HEK293 (cell line): ENCODE measurements at regions not wholly inside any gene's neighbourhood (a gene's known extent, or its start where the extent isn't known, plus 50 kb on each side); places are given as distances from the start of the nearest gene placed in this dataset.

Experiments used
- CTCF ChIA-PET: fragments of 350-600 bp; formaldehyde crosslinking; extraction: SDS; loops from one replicate; lab custom pipeline; 2021; ENCODE audit warnings: antibody characterized with exemption; lab: Yijun Ruan, JAX
- POLR2A ChIA-PET: fragments of 300-600 bp; formaldehyde crosslinking; extraction: SDS; loops from one replicate; lab custom pipeline; 2020; ENCODE audit warnings: antibody characterized with exemption, inconsistent platforms; lab: Yijun Ruan, JAX
- H3K27ac ChIP-seq: fragments of 200-500 bp; sonication (Bioruptor generic); 2 replicates; pipeline ENCODE4 v1.5.1; 2014; ENCODE audit warnings: low read depth, low read length, control low read depth, inconsistent platforms; ENCODE audit errors: extremely low read depth
- H3K36me3 ChIP-seq, 2 experiments: fragments of 200-500 bp in 1 of 2; sonication (Bioruptor generic) in 1 of 2; 1 replicate in 1 of 2; 2 replicates in 1 of 2; pipeline ENCODE4 v1.5.1; 2014 to 2017; ENCODE audit warnings: inconsistent platforms in 2 of 2, low read length in 2 of 2; ENCODE audit not compliant: control insufficient read depth in 2 of 2, insufficient read depth in 1 of 2
- H3K4me1 ChIP-seq: fragments of 200-500 bp; sonication (Bioruptor generic); 2 replicates; pipeline ENCODE4 v1.5.1; 2014; ENCODE audit warnings: mild to moderate bottlenecking, low read length, inconsistent platforms; ENCODE audit not compliant: control insufficient read depth, insufficient read depth
- H3K4me3 ChIP-seq: 2 replicates; pipeline ENCODE4 v1.5.1; 2011; ENCODE audit warnings: low read depth, mild to moderate bottlenecking, control low read depth, low read length, moderate library complexity
- H3K9me3 ChIP-seq: fragments of 200-500 bp; sonication (Bioruptor generic); 2 replicates; pipeline ENCODE4 v1.5.1; 2014; ENCODE audit warnings: low read depth, low read length, inconsistent platforms; ENCODE audit not compliant: control insufficient read depth, insufficient read depth
- MZF1 ChIP-seq: fragments of 450-650 bp; formaldehyde crosslinking; IDR thresholded peaks from 2 replicates; pipeline ENCODE4 v1.5.1; 2017; ENCODE audit warnings: missing biosample characterization, missing genetic modification characterization, borderline replicate concordance
- SP3 ChIP-seq: fragments of 450-650 bp; formaldehyde crosslinking; IDR thresholded peaks from 2 replicates; pipeline ENCODE4 v1.5.1; 2016; ENCODE audit warnings: missing biosample characterization, missing genetic modification characterization
- WT1 ChIP-seq: fragments of 450-650 bp; formaldehyde crosslinking; IDR thresholded peaks from 2 replicates; pipeline ENCODE4 v1.5.1; 2016; ENCODE audit warnings: missing biosample characterization, missing genetic modification characterization
- ZBTB44 ChIP-seq: fragments of 450-650 bp; IDR thresholded peaks from 2 replicates; pipeline ENCODE4 v1.5.1; 2018; ENCODE audit warnings: missing biosample characterization, mild to moderate bottlenecking, missing genetic modification characterization
- ZEB2 ChIP-seq: fragments of 450-650 bp; formaldehyde crosslinking; IDR thresholded peaks from 2 replicates; pipeline ENCODE4 v1.5.1; 2016; ENCODE audit warnings: missing biosample characterization, missing genetic modification characterization
- ZFP69B ChIP-seq: fragments of 450-650 bp; formaldehyde crosslinking; IDR thresholded peaks from 2 replicates; pipeline ENCODE4 v1.5.1; 2016; ENCODE audit warnings: missing biosample characterization, missing genetic modification characterization
- ZNF133 ChIP-seq: fragments of 450-650 bp; formaldehyde crosslinking; IDR thresholded peaks from 2 replicates; pipeline ENCODE4 v1.5.1; 2016; ENCODE audit warnings: missing biosample characterization, missing genetic modification characterization
- ZNF311 ChIP-seq: fragments of 450-650 bp; formaldehyde crosslinking; IDR thresholded peaks from 2 replicates; pipeline ENCODE4 v1.5.1; 2017; ENCODE audit warnings: missing biosample characterization, missing genetic modification characterization, borderline replicate concordance
- ZNF335 ChIP-seq: fragments of 450-650 bp; formaldehyde crosslinking; conservative IDR thresholded peaks from 2 replicates; pipeline ENCODE4 v1.5.1; 2016; ENCODE audit warnings: missing biosample characterization, missing genetic modification characterization
- ZNF341 ChIP-seq: fragments of 450-650 bp; formaldehyde crosslinking; IDR thresholded peaks from 2 replicates; pipeline ENCODE4; 2016; ENCODE audit warnings: low read depth, missing biosample characterization, missing genetic modification characterization
- ZNF558 ChIP-seq: fragments of 450-650 bp; formaldehyde crosslinking; IDR thresholded peaks from 2 replicates; pipeline ENCODE4 v1.5.1; 2016; ENCODE audit warnings: missing biosample characterization, missing genetic modification characterization
- ZNF580 ChIP-seq: fragments of 450-650 bp; formaldehyde crosslinking; IDR thresholded peaks from 2 replicates; pipeline ENCODE4 v1.5.1; 2016; ENCODE audit warnings: missing biosample characterization, missing genetic modification characterization
- ZNF600 ChIP-seq: fragments of 450-650 bp; formaldehyde crosslinking; IDR thresholded peaks from 2 replicates; pipeline ENCODE4 v1.5.1; 2016; ENCODE audit warnings: missing biosample characterization, missing genetic modification characterization
- ZNF629 ChIP-seq: fragments of 450-650 bp; formaldehyde crosslinking; IDR thresholded peaks from 2 replicates; pipeline ENCODE4 v1.5.1; 2017; ENCODE audit warnings: missing biosample characterization, missing genetic modification characterization
- ZNF843 ChIP-seq: fragments of 450-650 bp; formaldehyde crosslinking; IDR thresholded peaks from 2 replicates; pipeline ENCODE4 v1.5.1; 2016; ENCODE audit warnings: missing biosample characterization, missing genetic modification characterization
- ZSCAN18 ChIP-seq: fragments of 450-650 bp; formaldehyde crosslinking; IDR thresholded peaks from 2 replicates; pipeline ENCODE4 v1.5.1; 2016; ENCODE audit warnings: missing biosample characterization, missing genetic modification characterization
- TF ChIP-seq, protein P1 (sequence below): fragments of 450-650 bp; formaldehyde crosslinking; IDR thresholded peaks from 2 replicates; pipeline ENCODE4 v1.5.1; 2016; ENCODE audit warnings: missing biosample characterization, missing genetic modification characterization
- TF ChIP-seq, protein P2 (sequence below): fragments of 450-650 bp; formaldehyde crosslinking; IDR thresholded peaks from 2 replicates; pipeline ENCODE4 v1.5.1; 2016; ENCODE audit warnings: missing biosample characterization, missing genetic modification characterization
- TF ChIP-seq, protein P3 (sequence below): fragments of 450-650 bp; formaldehyde crosslinking; IDR thresholded peaks from 2 replicates; pipeline ENCODE4 v1.5.1; 2017; ENCODE audit warnings: missing biosample characterization, missing genetic modification characterization
- TF ChIP-seq, protein P4 (sequence below): fragments of 450-650 bp; formaldehyde crosslinking; IDR thresholded peaks from 2 replicates; pipeline ENCODE4 v1.5.1; 2016; ENCODE audit warnings: missing biosample characterization, missing genetic modification characterization

GRCh38 chr12:90091809-90092208 is 383.2 kb upstream of the ATP2B1 start:
- TF ChIP-seq ZNF558 (tag by site-specific recombination) = no peak
- no peak for TF ChIP-seq WT1 (tag by site-specific recombination)
- Histone ChIP-seq H3K36me3 (no peaks in the 10 kb centered on the region), H3K4me3 (no peak overlapping the region), H3K27ac (peak overlapping the region; percentile 72; the same call in 1 of the 2 replicates), H3K4me1 (peaks cover 13% of the 10 kb centered on the region), H3K9me3 (no peaks in the 10 kb centered on the region)
- ChIA-PET POLR2A (interaction anchor here (0.5 to 2.4 kb wide), 2 partner anchors 383 to 420 kb away, joined by 4 to 7 read pairs; partner anchors contain the start of gene ATP2B1), CTCF (interaction anchor here (0.6 kb wide), 2 partner anchors 38 to 479 kb away, joined by 3 to 4 read pairs; no protein-coding TSS in a partner anchor)

DNA sequence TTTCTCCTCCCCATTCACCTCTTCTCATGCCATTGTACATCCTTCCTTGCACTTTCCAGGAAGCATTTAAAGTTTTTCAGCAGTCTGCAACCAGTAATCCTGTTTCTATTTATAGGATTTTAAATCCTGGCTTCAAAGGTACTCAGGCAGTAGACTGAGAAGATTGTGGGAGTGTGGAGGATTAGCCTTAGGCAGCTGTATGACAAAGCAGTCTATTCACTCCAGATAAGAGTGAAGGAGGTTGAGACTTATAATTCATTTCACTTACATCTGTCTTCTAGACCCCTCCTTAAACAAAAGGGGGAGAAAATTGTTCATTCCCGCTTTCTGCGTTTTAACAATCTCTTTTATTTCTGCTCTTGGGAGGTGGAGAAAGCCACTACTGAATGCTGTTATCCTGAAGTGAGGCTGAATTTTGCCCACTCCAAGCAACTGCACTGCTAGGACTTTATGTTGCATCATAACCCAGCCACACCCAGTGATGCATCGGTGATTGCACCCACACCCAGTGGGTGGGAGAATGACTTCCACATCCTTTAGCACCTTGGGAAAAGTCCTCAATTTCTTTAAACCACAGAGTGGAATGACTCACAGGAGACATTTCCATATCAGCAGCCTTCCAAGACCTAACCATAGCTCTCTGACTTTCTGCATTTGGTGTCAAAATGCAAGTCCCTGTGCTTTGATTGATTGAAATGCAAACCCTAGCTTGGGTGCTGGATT is 382.5 kb upstream of the ATP2B1 start:
- Histone ChIP-seq H3K4me1 (peaks cover 13% of the 10 kb centered on the region), H3K9me3 (no peaks in the 10 kb centered on the region), H3K27ac (peak overlapping the region; percentile 72), H3K36me3 (no peaks in the 10 kb centered on the region), H3K4me3 (no peak overlapping the region)
- ChIA-PET CTCF (interaction anchor here (0.6 kb wide), 2 partner anchors 37 to 479 kb away, joined by 3 to 4 read pairs; no protein-coding TSS in a partner anchor), POLR2A (interaction anchor here (0.5 to 2.4 kb wide), 2 partner anchors 382 to 419 kb away, joined by 4 to 7 read pairs; partner anchors contain the start of gene ATP2B1)
- peak; percentile 60; the same call in 1 of the 2 replicates for TF ChIP-seq ZEB2 (tag by site-specific recombination)
- peak; percentile 83 for TF ChIP-seq ZNF629
- TF ChIP-seq ZNF133 (tag by site-specific recombination) = no peak
- peak; percentile 38; the same call in 1 of the 2 replicates for TF ChIP-seq ZNF843 (tag by site-specific recombination)
- TF ChIP-seq ZNF311 (tag by site-specific recombination) = no peak
- TF ChIP-seq MZF1 (tag by site-specific recombination) = 0 out of 2 replicates have a peak, but pooled peaks have one; percentile 45
- TF ChIP-seq, protein P1, sequence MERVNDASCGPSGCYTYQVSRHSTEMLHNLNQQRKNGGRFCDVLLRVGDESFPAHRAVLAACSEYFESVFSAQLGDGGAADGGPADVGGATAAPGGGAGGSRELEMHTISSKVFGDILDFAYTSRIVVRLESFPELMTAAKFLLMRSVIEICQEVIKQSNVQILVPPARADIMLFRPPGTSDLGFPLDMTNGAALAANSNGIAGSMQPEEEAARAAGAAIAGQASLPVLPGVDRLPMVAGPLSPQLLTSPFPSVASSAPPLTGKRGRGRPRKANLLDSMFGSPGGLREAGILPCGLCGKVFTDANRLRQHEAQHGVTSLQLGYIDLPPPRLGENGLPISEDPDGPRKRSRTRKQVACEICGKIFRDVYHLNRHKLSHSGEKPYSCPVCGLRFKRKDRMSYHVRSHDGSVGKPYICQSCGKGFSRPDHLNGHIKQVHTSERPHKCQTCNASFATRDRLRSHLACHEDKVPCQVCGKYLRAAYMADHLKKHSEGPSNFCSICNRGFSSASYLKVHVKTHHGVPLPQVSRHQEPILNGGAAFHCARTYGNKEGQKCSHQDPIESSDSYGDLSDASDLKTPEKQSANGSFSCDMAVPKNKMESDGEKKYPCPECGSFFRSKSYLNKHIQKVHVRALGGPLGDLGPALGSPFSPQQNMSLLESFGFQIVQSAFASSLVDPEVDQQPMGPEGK (tag by site-specific recombination) = peak; percentile 71
- TF ChIP-seq, protein P2, sequence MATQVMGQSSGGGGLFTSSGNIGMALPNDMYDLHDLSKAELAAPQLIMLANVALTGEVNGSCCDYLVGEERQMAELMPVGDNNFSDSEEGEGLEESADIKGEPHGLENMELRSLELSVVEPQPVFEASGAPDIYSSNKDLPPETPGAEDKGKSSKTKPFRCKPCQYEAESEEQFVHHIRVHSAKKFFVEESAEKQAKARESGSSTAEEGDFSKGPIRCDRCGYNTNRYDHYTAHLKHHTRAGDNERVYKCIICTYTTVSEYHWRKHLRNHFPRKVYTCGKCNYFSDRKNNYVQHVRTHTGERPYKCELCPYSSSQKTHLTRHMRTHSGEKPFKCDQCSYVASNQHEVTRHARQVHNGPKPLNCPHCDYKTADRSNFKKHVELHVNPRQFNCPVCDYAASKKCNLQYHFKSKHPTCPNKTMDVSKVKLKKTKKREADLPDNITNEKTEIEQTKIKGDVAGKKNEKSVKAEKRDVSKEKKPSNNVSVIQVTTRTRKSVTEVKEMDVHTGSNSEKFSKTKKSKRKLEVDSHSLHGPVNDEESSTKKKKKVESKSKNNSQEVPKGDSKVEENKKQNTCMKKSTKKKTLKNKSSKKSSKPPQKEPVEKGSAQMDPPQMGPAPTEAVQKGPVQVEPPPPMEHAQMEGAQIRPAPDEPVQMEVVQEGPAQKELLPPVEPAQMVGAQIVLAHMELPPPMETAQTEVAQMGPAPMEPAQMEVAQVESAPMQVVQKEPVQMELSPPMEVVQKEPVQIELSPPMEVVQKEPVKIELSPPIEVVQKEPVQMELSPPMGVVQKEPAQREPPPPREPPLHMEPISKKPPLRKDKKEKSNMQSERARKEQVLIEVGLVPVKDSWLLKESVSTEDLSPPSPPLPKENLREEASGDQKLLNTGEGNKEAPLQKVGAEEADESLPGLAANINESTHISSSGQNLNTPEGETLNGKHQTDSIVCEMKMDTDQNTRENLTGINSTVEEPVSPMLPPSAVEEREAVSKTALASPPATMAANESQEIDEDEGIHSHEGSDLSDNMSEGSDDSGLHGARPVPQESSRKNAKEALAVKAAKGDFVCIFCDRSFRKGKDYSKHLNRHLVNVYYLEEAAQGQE = no peak
- no peak for TF ChIP-seq ZNF580 (tag by site-specific recombination)
- TF ChIP-seq ZFP69B (tag by site-specific recombination) = no peak
- TF ChIP-seq, protein P3, sequence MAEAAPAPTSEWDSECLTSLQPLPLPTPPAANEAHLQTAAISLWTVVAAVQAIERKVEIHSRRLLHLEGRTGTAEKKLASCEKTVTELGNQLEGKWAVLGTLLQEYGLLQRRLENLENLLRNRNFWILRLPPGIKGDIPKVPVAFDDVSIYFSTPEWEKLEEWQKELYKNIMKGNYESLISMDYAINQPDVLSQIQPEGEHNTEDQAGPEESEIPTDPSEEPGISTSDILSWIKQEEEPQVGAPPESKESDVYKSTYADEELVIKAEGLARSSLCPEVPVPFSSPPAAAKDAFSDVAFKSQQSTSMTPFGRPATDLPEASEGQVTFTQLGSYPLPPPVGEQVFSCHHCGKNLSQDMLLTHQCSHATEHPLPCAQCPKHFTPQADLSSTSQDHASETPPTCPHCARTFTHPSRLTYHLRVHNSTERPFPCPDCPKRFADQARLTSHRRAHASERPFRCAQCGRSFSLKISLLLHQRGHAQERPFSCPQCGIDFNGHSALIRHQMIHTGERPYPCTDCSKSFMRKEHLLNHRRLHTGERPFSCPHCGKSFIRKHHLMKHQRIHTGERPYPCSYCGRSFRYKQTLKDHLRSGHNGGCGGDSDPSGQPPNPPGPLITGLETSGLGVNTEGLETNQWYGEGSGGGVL (tag by site-specific recombination) = peak; percentile 72; the same call in 1 of the 2 replicates
- TF ChIP-seq ZBTB44 (tag by site-specific recombination) = peak; percentile 96
- TF ChIP-seq, protein P4, sequence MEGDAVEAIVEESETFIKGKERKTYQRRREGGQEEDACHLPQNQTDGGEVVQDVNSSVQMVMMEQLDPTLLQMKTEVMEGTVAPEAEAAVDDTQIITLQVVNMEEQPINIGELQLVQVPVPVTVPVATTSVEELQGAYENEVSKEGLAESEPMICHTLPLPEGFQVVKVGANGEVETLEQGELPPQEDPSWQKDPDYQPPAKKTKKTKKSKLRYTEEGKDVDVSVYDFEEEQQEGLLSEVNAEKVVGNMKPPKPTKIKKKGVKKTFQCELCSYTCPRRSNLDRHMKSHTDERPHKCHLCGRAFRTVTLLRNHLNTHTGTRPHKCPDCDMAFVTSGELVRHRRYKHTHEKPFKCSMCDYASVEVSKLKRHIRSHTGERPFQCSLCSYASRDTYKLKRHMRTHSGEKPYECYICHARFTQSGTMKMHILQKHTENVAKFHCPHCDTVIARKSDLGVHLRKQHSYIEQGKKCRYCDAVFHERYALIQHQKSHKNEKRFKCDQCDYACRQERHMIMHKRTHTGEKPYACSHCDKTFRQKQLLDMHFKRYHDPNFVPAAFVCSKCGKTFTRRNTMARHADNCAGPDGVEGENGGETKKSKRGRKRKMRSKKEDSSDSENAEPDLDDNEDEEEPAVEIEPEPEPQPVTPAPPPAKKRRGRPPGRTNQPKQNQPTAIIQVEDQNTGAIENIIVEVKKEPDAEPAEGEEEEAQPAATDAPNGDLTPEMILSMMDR (tag by site-specific recombination) = no peak
- TF ChIP-seq ZNF341 (tag by site-specific recombination) = no peak
- TF ChIP-seq SP3 (tag by site-specific recombination) = peak; percentile 45; the same call in 1 of the 2 replicates
- TF ChIP-seq ZNF600 (tag by site-specific recombination) = peak; percentile 79
- TF ChIP-seq ZNF335 (tag by site-specific recombination) = peak; percentile 32
- no peak for TF ChIP-seq ZSCAN18 (tag by site-specific recombination)
